ENCODE measurements at regions not wholly inside any gene's neighbourhood (a gene's known extent, or its start where the extent isn't known, plus 50 kb on each side); places are given as distances from the start of the nearest gene placed in this dataset.
A peak's percentile ranks its signal among the peaks of the same experiment; 100 is the strongest.

GRCh38 chr14:56390859-56391258 lies 188.7 kb upstream of the TMEM260 start:
- intact Hi-C loops (cut with micrococcal nuclease), result no loop called here
- H3K27ac ChIP-seq (ENCODE audit: low read depth, low read length), result no peak overlapping the region
- TF ChIP-seq CTCF (IDR thresholded peaks at IDR 0.05 in 2 of 3, conservative IDR thresholded peaks at IDR 0.05 in 1 of 3; ENCODE audit: borderline replicate concordance in 1 of 3, insufficient read depth in 1 of 3, low read depth in 2 of 3, low read length in 2 of 3) (peak in 2 of 3 experiments; percentile 15 to 22; a peak in 3 of 6 replicates), EZH2 (IDR thresholded peaks at IDR 0.05) (no peak)
- ChIA-PET POLR2A (no interaction called here), CTCF (interaction anchor here (0.9 to 1.4 kb wide), 2 partner anchors 32 to 84 kb away, joined by 3 to 4 read pairs; no protein-coding TSS in a partner anchor), RAD21 (ENCODE audit: low non-redundant PET in 1 of 2, low total read pairs in 2 of 2, uncharacterized antibody in 2 of 2, unreplicated experiment in 2 of 2) (no interaction called here)
- no peak overlapping the region for H3K9ac ChIP-seq (ENCODE audit: low read length)
- no peak overlapping the region for H2AFZ ChIP-seq (ENCODE audit: low read depth, low read length, poor library complexity, severe bottlenecking)
- no peaks in the 10 kb centered on the region for H3K79me2 ChIP-seq (ENCODE audit: insufficient read depth, low read length)
- no peaks in the 10 kb centered on the region for H3K36me3 ChIP-seq (ENCODE audit: control insufficient read depth in 1 of 2, insufficient read depth in 2 of 2, low read length in 2 of 2)
- no peaks in the 10 kb centered on the region for H3K9me3 ChIP-seq (ENCODE audit: control insufficient read depth in 1 of 2, insufficient read depth in 1 of 2, low read depth in 1 of 2, low read length in 2 of 2)
- peak; percentile 63 for ATAC-seq
- no peaks in the 10 kb centered on the region for H4K20me1 ChIP-seq (ENCODE audit: insufficient read depth)
- no peak overlapping the region for H3K4me2 ChIP-seq (ENCODE audit: low read length)
- no peaks in the 10 kb centered on the region for H3K9me2 ChIP-seq (ENCODE audit: insufficient read depth)
- no peak overlapping the region for H3K4me3 ChIP-seq (replicated peaks in 1 of 2; ENCODE audit: low read depth in 1 of 2, low read length in 2 of 2)
- no peaks in the 10 kb centered on the region for H3K27me3 ChIP-seq (ENCODE audit: insufficient read depth, low read length)
- no TSS peak for BruUV-seq (replicated peaks)
- H3K4me1 ChIP-seq (ENCODE audit: control insufficient read depth in 1 of 2, insufficient read depth in 2 of 2, low read length in 2 of 2), result no peaks in the 10 kb centered on the region
- peak; percentile 4 for DNase-seq (ENCODE audit: low read depth, low spot score)

GRCh38 chr14:56394826-56395530 lies 184.6 kb upstream of the TMEM260 start:
- Histone ChIP-seq H3K36me3 (ENCODE audit: control insufficient read depth in 1 of 2, insufficient read depth in 2 of 2, low read length in 2 of 2) (no peaks in the 10 kb centered on the region), H3K4me3 (replicated peaks in 1 of 2; ENCODE audit: low read depth in 1 of 2, low read length in 2 of 2) (no peak overlapping the region), H2AFZ (ENCODE audit: low read depth, low read length, poor library complexity, severe bottlenecking) (no peak overlapping the region), H3K9ac (ENCODE audit: low read length) (no peak overlapping the region), H3K4me1 (ENCODE audit: control insufficient read depth in 1 of 2, insufficient read depth in 2 of 2, low read length in 2 of 2) (no peaks in the 10 kb centered on the region), H3K79me2 (ENCODE audit: insufficient read depth, low read length) (no peaks in the 10 kb centered on the region), H3K9me2 (ENCODE audit: insufficient read depth) (no peaks in the 10 kb centered on the region), H4K20me1 (ENCODE audit: insufficient read depth) (no peaks in the 10 kb centered on the region), H3K27ac (ENCODE audit: low read depth, low read length) (no peak overlapping the region), H3K9me3 (ENCODE audit: control insufficient read depth in 1 of 2, insufficient read depth in 1 of 2, low read depth in 1 of 2, low read length in 2 of 2) (no peaks in the 10 kb centered on the region), H3K27me3 (ENCODE audit: insufficient read depth, low read length) (0 out of 2 replicates have a peak, but pooled peaks cover 2% of the 10 kb centered on the region), H3K4me2 (ENCODE audit: low read length) (no peak overlapping the region)
- intact Hi-C loops (cut with micrococcal nuclease), result no loop called here
- RAD21 ChIA-PET (ENCODE audit: low non-redundant PET in 1 of 2, low total read pairs in 2 of 2, uncharacterized antibody in 2 of 2, unreplicated experiment in 2 of 2), result no interaction called here
- TF ChIP-seq TCF7L2 (IDR thresholded peaks at IDR 0.05; ENCODE audit: borderline replicate concordance, extremely low read depth, insufficient read depth, insufficient read length), result no peak
- 0 out of 6 replicates have a peak, but pooled peaks of 2 of the 3 experiments have one; percentile 8 to 9 for TF ChIP-seq CTCF (IDR thresholded peaks at IDR 0.05 in 2 of 3, conservative IDR thresholded peaks at IDR 0.05 in 1 of 3; ENCODE audit: borderline replicate concordance in 1 of 3, insufficient read depth in 1 of 3, low read depth in 2 of 3, low read length in 2 of 3)
- POLR2A ChIA-PET, result no interaction called here
- DNase-seq (ENCODE audit: low read depth, low spot score), result no peak
- no TSS peak for BruUV-seq (replicated peaks)
- CTCF ChIA-PET, result interaction anchor here (1.0 to 1.1 kb wide), 3 partner anchors 14 to 55 kb away, joined by 3 to 4 read pairs (median 4); no protein-coding TSS in a partner anchor
- ATAC-seq, result no peak

All from HCT116 (cell line).